Sciatic nerve (tissue), 2 donors: ENCODE measurements at regions not wholly inside any gene's neighbourhood (a gene's known extent, or its start where the extent isn't known, plus 50 kb on each side); places are given as distances from the start of the nearest gene placed in this dataset.

Experiments used
- ATAC-seq: fragments of 200-7000 bp; cut with Tn5 transposase; one replicate; pipeline ENCODE4 v1.9.1; 2020; ENCODE audit warnings: mild to moderate bottlenecking, moderate library complexity
- DNase-seq: peaks from one replicate; pipeline ENCODE4 v3.0.0-alpha.2; 2020; ENCODE audit warnings: low spot score
- intact Hi-C: fragments of 100-400 bp; cut with DNase I; formaldehyde crosslinking; loops from one replicate; pipeline ENCODE4 v1.14.2; 2022
- donor health status: DM: no; HTN: no; CAD: no.
- donor health status: DM: no; HTN: no; CAD: no.

GRCh38 chr13:102944821-102945220, 99.0 kb downstream of the ERCC5 start:
- DNase-seq (no peak), ATAC-seq (no peak)
- intact Hi-C loops = loop anchor here (5.0 kb wide), 1 partner anchor 1108 kb away; no protein-coding TSS in a partner anchor

- intact Hi-C loops = no loop called here
- DNase-seq (no peak), ATAC-seq (no peak)
These were observed 94.9 kb downstream of the ERCC5 start for GRCh38 chr13:102940770-102941169.

- no peak for ATAC-seq
- no peak for DNase-seq
- intact Hi-C loops = no loop called here
These were observed 94.3 kb downstream of the ERCC5 start for GRCh38 chr13:102940143-102940542.

- DNase-seq = no peak
- intact Hi-C loops = no loop called here
- no peak for ATAC-seq
These were observed 90.1 kb downstream of the ERCC5 start for GRCh38 chr13:102935896-102936321.

- intact Hi-C loops = no loop called here
- ATAC-seq (no peak), DNase-seq (no peak)
These were observed 87.7 kb downstream of the ERCC5 start for GRCh38 chr13:102933523-102933922.

GRCh38 chr13:102933122-102933521, 87.3 kb downstream of the ERCC5 start:
- intact Hi-C loops = no loop called here
- DNase-seq = no peak
- no peak for ATAC-seq

GRCh38 chr13:102932331-102932730, 86.5 kb downstream of the ERCC5 start:
- ATAC-seq = no peak
- intact Hi-C loops = no loop called here
- DNase-seq = no peak

GRCh38 chr13:102930566-102930965, 84.7 kb downstream of the ERCC5 start:
- ATAC-seq = no peak

GRCh38 chr13:102928941-102929675, 83.3 kb downstream of the ERCC5 start:
- intact Hi-C loops = no loop called here
- DNase-seq (no peak), ATAC-seq (no peak)

More at GRCh38 chr13:102930566-102930965, 84.7 kb downstream of the ERCC5 start:
- intact Hi-C loops = no loop called here
- DNase-seq = no peak
